Colonic mucosa (tissue), 4 donors: ENCODE measurements at regions not wholly inside any gene's neighbourhood (a gene's known extent, or its start where the extent isn't known, plus 50 kb on each side); places are given as distances from the start of the nearest gene placed in this dataset.

Experiments
- DNase-seq: peaks from one replicate; pipeline ENCODE4 v3.0.0-alpha.2; 2020
- H3K27ac ChIP-seq: fragments of 200-600 bp; one replicate; pipeline ENCODE4 v1.8.0; 2021
- H3K27me3 ChIP-seq: fragments of 200-600 bp; one replicate; pipeline ENCODE4 v1.8.0; 2021
- H3K36me3 ChIP-seq: fragments of 200-600 bp; one replicate; pipeline ENCODE4 v1.8.0; 2021
- H3K4me1 ChIP-seq: fragments of 200-600 bp; one replicate; pipeline ENCODE4 v1.8.0; 2021; ENCODE audit warnings: mild to moderate bottlenecking
- H3K4me3 ChIP-seq: fragments of 200-600 bp; one replicate; pipeline ENCODE4 v1.8.0; 2021
- H3K9ac ChIP-seq, 2 donors: one replicate each; pipeline ENCODE4 v1.7.0; 2013; ENCODE audit warnings: control low read depth in 2 of 2, low read depth in 2 of 2, low read length in 2 of 2
- H3K9me3 ChIP-seq: fragments of 200-600 bp; one replicate; pipeline ENCODE4 v1.8.0; 2021
- CTCF ChIP-seq: fragments of 200-600 bp; IDR thresholded peaks from one replicate; pipeline ENCODE4 v1.8.0; 2022; ENCODE audit warnings: antibody characterized with exemption, mild to moderate bottlenecking
- intact Hi-C: fragments of 100-400 bp; cut with DNase I; formaldehyde crosslinking; loops from one replicate; pipeline ENCODE4 v1.14.1; 2022
- donor health status: healthy.
- donor health status: DM: no; HTN: no; CAD: no.
- donor health status: DM: no; HTN: no; CAD: no.

- H3K27ac ChIP-seq, result no peak overlapping the region
- H3K27me3 ChIP-seq, result no peaks in the 10 kb centered on the region
- no peaks in the 10 kb centered on the region for H3K4me1 ChIP-seq
- H3K4me3 ChIP-seq, result no peak overlapping the region
- peak; percentile 29 for DNase-seq
- no peak for TF ChIP-seq CTCF
- H3K9ac ChIP-seq, result no peak overlapping the region
- no peaks in the 10 kb centered on the region for H3K9me3 ChIP-seq
- intact Hi-C loops, result no loop called here
- no peaks in the 10 kb centered on the region for H3K36me3 ChIP-seq
Measured at GRCh38 chr5:148897842-148898241, 71.4 kb downstream of the ADRB2 start.

- H3K27ac ChIP-seq, result no peak overlapping the region
- no peaks in the 10 kb centered on the region for H3K36me3 ChIP-seq
- H3K4me1 ChIP-seq, result no peaks in the 10 kb centered on the region
- H3K4me3 ChIP-seq, result no peak overlapping the region
- no peaks in the 10 kb centered on the region for H3K27me3 ChIP-seq
- no peak for DNase-seq
- H3K9ac ChIP-seq, result no peak overlapping the region
- H3K9me3 ChIP-seq, result no peaks in the 10 kb centered on the region
- intact Hi-C loops, result no loop called here
- TF ChIP-seq CTCF, result no peak
Measured at GRCh38 chr5:148898413-148899075, 72.1 kb downstream of the ADRB2 start.

- Histone ChIP-seq H3K36me3 (no peaks in the 10 kb centered on the region), H3K4me3 (no peak overlapping the region), H3K9me3 (no peaks in the 10 kb centered on the region), H3K4me1 (no peaks in the 10 kb centered on the region), H3K9ac (no peak overlapping the region), H3K27me3 (no peaks in the 10 kb centered on the region), H3K27ac (no peak overlapping the region)
- DNase-seq, result no peak
- intact Hi-C loops, result no loop called here
- no peak for TF ChIP-seq CTCF
Measured at GRCh38 chr5:148899993-148900392, 73.6 kb downstream of the ADRB2 start.

- H3K27ac ChIP-seq, result no peak overlapping the region
- no peak for TF ChIP-seq CTCF
- no peaks in the 10 kb centered on the region for H3K27me3 ChIP-seq
- H3K4me1 ChIP-seq, result no peaks in the 10 kb centered on the region
- no peak overlapping the region for H3K9ac ChIP-seq
- no peaks in the 10 kb centered on the region for H3K9me3 ChIP-seq
- no peaks in the 10 kb centered on the region for H3K36me3 ChIP-seq
- no peak overlapping the region for H3K4me3 ChIP-seq
- intact Hi-C loops, result no loop called here
- DNase-seq, result no peak
Measured at GRCh38 chr5:148902478-148902877, 76.1 kb downstream of the ADRB2 start.

- Histone ChIP-seq H3K27me3 (no peaks in the 10 kb centered on the region), H3K9me3 (no peaks in the 10 kb centered on the region), H3K27ac (no peak overlapping the region), H3K36me3 (no peaks in the 10 kb centered on the region), H3K4me3 (no peak overlapping the region), H3K9ac (no peak overlapping the region), H3K4me1 (no peaks in the 10 kb centered on the region)
- intact Hi-C loops, result no loop called here
- no peak for DNase-seq
- TF ChIP-seq CTCF, result no peak
Measured at GRCh38 chr5:148903587-148903986, 77.2 kb downstream of the ADRB2 start.
